Neuronal stem cell (in vitro differentiated cells): ENCODE measurements at regions not wholly inside any gene's neighbourhood (a gene's known extent, or its start where the extent isn't known, plus 50 kb on each side); places are given as distances from the start of the nearest gene placed in this dataset.

Experiments used
- DNase-seq: peaks from one replicate; pipeline ENCODE4 v3.0.0-alpha.2; 2013; ENCODE audit warnings: low spot score
- H2AFZ ChIP-seq: one replicate; pipeline ENCODE4 v1.6.1; 2013; ENCODE audit warnings: mild to moderate bottlenecking, low read length, inconsistent platforms
- H2AK5ac ChIP-seq: 2 replicates; pipeline ENCODE4 v1.6.1; 2013; ENCODE audit warnings: low read depth, mild to moderate bottlenecking, inconsistent platforms, low read length, moderate library complexity, mixed read lengths
- H2BK120ac ChIP-seq: 2 replicates; pipeline ENCODE4 v1.6.1; 2013; ENCODE audit warnings: low read depth, mild to moderate bottlenecking, inconsistent platforms, low read length, moderate library complexity, mixed read lengths
- H2BK12ac ChIP-seq: one replicate; pipeline ENCODE4 v1.6.1; 2013; ENCODE audit warnings: low read length, inconsistent platforms
- H2BK15ac ChIP-seq: 2 replicates; pipeline ENCODE4 v1.6.1; 2013; ENCODE audit warnings: mild to moderate bottlenecking, low read length, inconsistent platforms, mixed read lengths
- H2BK5ac ChIP-seq: one replicate; pipeline ENCODE4 v1.6.1; 2013; ENCODE audit warnings: inconsistent platforms, mild to moderate bottlenecking, low read length, moderate library complexity
- H3K14ac ChIP-seq: one replicate; pipeline ENCODE4 v1.6.1; 2013; ENCODE audit warnings: low read length, inconsistent platforms
- H3K18ac ChIP-seq: 2 replicates; pipeline ENCODE4 v1.6.1; 2013; ENCODE audit warnings: low read length, inconsistent platforms
- H3K23ac ChIP-seq: 2 replicates; pipeline ENCODE4 v1.6.1; 2013; ENCODE audit warnings: low read depth, mild to moderate bottlenecking, mixed read lengths, low read length, inconsistent platforms; ENCODE audit not compliant: poor library complexity
- H3K27ac ChIP-seq: replicated peaks from 3 replicates; pipeline ENCODE4 v1.5.1; 2013; ENCODE audit warnings: low read length, inconsistent platforms
- H3K27me3 ChIP-seq, 3 experiments: 2 replicates each; pipeline ENCODE4 v1.6.1; 2013; ENCODE audit warnings: low read length in 3 of 3, mild to moderate bottlenecking in 2 of 3, inconsistent platforms in 1 of 3, low read depth in 1 of 3, mixed read lengths in 1 of 3, moderate library complexity in 1 of 3; ENCODE audit not compliant: control insufficient read depth in 3 of 3, insufficient read depth in 3 of 3
- H3K36me3 ChIP-seq, 2 donors: replicated peaks in 1 of 2; 2 replicates each; pipeline ENCODE4 v1.6.1; 2013; ENCODE audit warnings: low read length in 2 of 2; ENCODE audit not compliant: control insufficient read depth in 2 of 2, insufficient read depth in 2 of 2
- H3K4ac ChIP-seq: 2 replicates; pipeline ENCODE4 v1.6.1; 2013; ENCODE audit warnings: inconsistent platforms, mild to moderate bottlenecking, low read length, moderate library complexity
- H3K4me1 ChIP-seq, 2 donors: 1 replicate in 1 of 2; 2 replicates in 1 of 2; pipeline ENCODE4 v1.6.1; 2013; ENCODE audit warnings: low read length in 2 of 2, low read depth in 1 of 2; ENCODE audit not compliant: control insufficient read depth in 2 of 2, insufficient read depth in 1 of 2
- H3K4me2 ChIP-seq: one replicate; pipeline ENCODE4 v1.6.1; 2013; ENCODE audit warnings: mild to moderate bottlenecking, low read length, inconsistent platforms; ENCODE audit not compliant: insufficient read depth, poor library complexity, severe bottlenecking
- H3K4me3 ChIP-seq, 2 donors: 2 replicates each; pipeline ENCODE4 v1.5.1; 2013; ENCODE audit warnings: low read length in 2 of 2, mild to moderate bottlenecking in 2 of 2, inconsistent platforms in 1 of 2, moderate library complexity in 1 of 2
- H3K79me1 ChIP-seq: one replicate; pipeline ENCODE4 v1.6.1; 2013; ENCODE audit warnings: low read depth, mild to moderate bottlenecking, inconsistent platforms, low read length, moderate library complexity
- H3K9ac ChIP-seq: one replicate; pipeline ENCODE4 v1.6.1; 2013; ENCODE audit warnings: mild to moderate bottlenecking, low read depth, low read length, inconsistent platforms; ENCODE audit not compliant: poor library complexity
- H3K9me3 ChIP-seq, 2 donors: replicated peaks in 1 of 2; 2 replicates each; pipeline versions ENCODE3 to v1.6.1; 2013; ENCODE audit warnings: low read length in 2 of 2, mild to moderate bottlenecking in 2 of 2, inconsistent platforms in 1 of 2, low read depth in 1 of 2, mixed read lengths in 1 of 2, moderate library complexity in 1 of 2; ENCODE audit not compliant: control insufficient read depth in 2 of 2, insufficient read depth in 1 of 2
- H4K8ac ChIP-seq: one replicate; pipeline ENCODE4 v1.6.1; 2013; ENCODE audit warnings: low read depth, mild to moderate bottlenecking, inconsistent platforms, low read length, moderate library complexity
- H4K91ac ChIP-seq: one replicate; pipeline ENCODE4 v1.6.1; 2013; ENCODE audit warnings: low read length, low read depth, mild to moderate bottlenecking, inconsistent platforms; ENCODE audit not compliant: poor library complexity
- WGBS, 2 donors: extraction: QIAGEN DNeasy Blood & Tissue Kit; methylation state at CpG; one replicate each; pipeline ENCODE4 v1.1.7; 2013; ENCODE audit warnings: missing lambda C conversion rate in 2 of 2, mixed read lengths in 1 of 2; ENCODE audit not compliant: insufficient read length in 2 of 2, insufficient replicate concordance in 1 of 2; ENCODE audit errors: extremely low coverage in 2 of 2; 5-methylcytosine and 5-hydroxymethylcytosine counted together

GRCh38 chr2:62381656-62382055 is 124.3 kb downstream of the TMEM17 start:
- H2BK12ac ChIP-seq, result no peak overlapping the region
- H3K27ac ChIP-seq, result no peak overlapping the region
- WGBS, 2 donors, result no CpG with 5 or more reads among the region's 1 CpG
- no peaks in the 10 kb centered on the region for H3K27me3 ChIP-seq
- no peak overlapping the region for H3K14ac ChIP-seq
- H4K8ac ChIP-seq, result no peak overlapping the region
- H3K4me3 ChIP-seq, result no peak overlapping the region
- H3K4me1 ChIP-seq, result no peaks in the 10 kb centered on the region
- H2AK5ac ChIP-seq, result no peak overlapping the region
- no peak overlapping the region for H3K4me2 ChIP-seq
- no peaks in the 10 kb centered on the region for H3K36me3 ChIP-seq
- no peak overlapping the region for H4K91ac ChIP-seq
- no peak overlapping the region for H2BK120ac ChIP-seq
- H3K23ac ChIP-seq, result no peak overlapping the region
- no peak overlapping the region for H2AFZ ChIP-seq
- no peak overlapping the region for H3K4ac ChIP-seq
- no peak overlapping the region for H2BK15ac ChIP-seq
- H3K9ac ChIP-seq, result no peak overlapping the region
- no peak overlapping the region for H3K18ac ChIP-seq
- H3K9me3 ChIP-seq, result peaks cover 0 to under 1% of the 10 kb centered on the region in 2 donors
- DNase-seq, result no peak
- no peak overlapping the region for H2BK5ac ChIP-seq
- no peaks in the 10 kb centered on the region for H3K79me1 ChIP-seq

- Histone ChIP-seq H3K4me1 (no peaks in the 10 kb centered on the region), H3K9ac (no peak overlapping the region), H2AK5ac (no peak overlapping the region), H2AFZ (no peak overlapping the region), H3K9me3 (no peaks in the 10 kb centered on the region), H3K27me3 (no peaks in the 10 kb centered on the region), H3K4me3 (no peak overlapping the region), H3K18ac (no peak overlapping the region), H2BK12ac (no peak overlapping the region), H4K91ac (no peak overlapping the region), H3K4ac (no peak overlapping the region), H2BK5ac (peak overlapping the region; percentile 67), H3K27ac (no peak overlapping the region), H2BK120ac (no peak overlapping the region), H2BK15ac (no peak overlapping the region), H3K14ac (no peak overlapping the region), H4K8ac (no peak overlapping the region), H3K23ac (no peak overlapping the region), H3K36me3 (no peaks in the 10 kb centered on the region), H3K4me2 (no peak overlapping the region), H3K79me1 (no peaks in the 10 kb centered on the region)
- no CpG with 5 or more reads among the region's 2 CpGs for WGBS, 2 donors
- DNase-seq, result no peak
Measured at GRCh38 chr2:62379566-62379965, 126.4 kb downstream of the TMEM17 start.

- no peak overlapping the region for H2BK12ac ChIP-seq
- H3K27ac ChIP-seq, result no peak overlapping the region
- H3K18ac ChIP-seq, result no peak overlapping the region
- no peak overlapping the region for H2AK5ac ChIP-seq
- no peaks in the 10 kb centered on the region for H3K27me3 ChIP-seq
- H3K4me1 ChIP-seq, result no peaks in the 10 kb centered on the region
- WGBS, 2 donors, result no CpG with 5 or more reads among the region's 1 CpG
- no peaks in the 10 kb centered on the region for H3K79me1 ChIP-seq
- peaks cover 2 to 7% of the 10 kb centered on the region in 2 donors for H3K9me3 ChIP-seq
- H3K23ac ChIP-seq, result no peak overlapping the region
- H3K9ac ChIP-seq, result no peak overlapping the region
- no peak overlapping the region for H3K14ac ChIP-seq
- H2BK5ac ChIP-seq, result no peak overlapping the region
- no peak overlapping the region for H4K91ac ChIP-seq
- H3K4ac ChIP-seq, result no peak overlapping the region
- no peak overlapping the region for H3K4me2 ChIP-seq
- no peak for DNase-seq
- no peak overlapping the region for H2BK15ac ChIP-seq
- no peak overlapping the region for H4K8ac ChIP-seq
- H3K36me3 ChIP-seq, result no peaks in the 10 kb centered on the region
- no peak overlapping the region for H2AFZ ChIP-seq
- no peak overlapping the region for H2BK120ac ChIP-seq
- no peak overlapping the region for H3K4me3 ChIP-seq
Measured at GRCh38 chr2:62375113-62375420, 130.9 kb downstream of the TMEM17 start.

GRCh38 chr2:62374301-62375112 is 131.5 kb downstream of the TMEM17 start:
- H2AFZ ChIP-seq, result no peak overlapping the region
- H2BK120ac ChIP-seq, result no peak overlapping the region
- H3K4me3 ChIP-seq, result no peak overlapping the region
- H3K9ac ChIP-seq, result no peak overlapping the region
- H2BK12ac ChIP-seq, result no peak overlapping the region
- no peaks in the 10 kb centered on the region for H3K4me1 ChIP-seq
- no peaks in the 10 kb centered on the region for H3K36me3 ChIP-seq
- no peak overlapping the region for H2AK5ac ChIP-seq
- H3K18ac ChIP-seq, result no peak overlapping the region
- H4K8ac ChIP-seq, result no peak overlapping the region
- H2BK5ac ChIP-seq, result no peak overlapping the region
- H3K79me1 ChIP-seq, result no peaks in the 10 kb centered on the region
- H3K14ac ChIP-seq, result no peak overlapping the region
- no peak for DNase-seq
- H3K4ac ChIP-seq, result no peak overlapping the region
- no peak overlapping the region for H3K27ac ChIP-seq
- no peak overlapping the region for H2BK15ac ChIP-seq
- no peak overlapping the region for H3K4me2 ChIP-seq
- no peak overlapping the region for H3K23ac ChIP-seq
- H4K91ac ChIP-seq, result no peak overlapping the region
- H3K27me3 ChIP-seq, result no peaks in the 10 kb centered on the region
- H3K9me3 ChIP-seq, result peaks cover 2 to 7% of the 10 kb centered on the region in 2 donors
